DND-41 (cell line): ENCODE measurements at regions not wholly inside any gene's neighbourhood (a gene's known extent, or its start where the extent isn't known, plus 50 kb on each side); places are given as distances from the start of the nearest gene placed in this dataset.

Experiments used
- CTCF ChIP-seq: IDR thresholded peaks from 2 replicates; pipeline ENCODE4 v1.5.1; 2012; ENCODE audit warnings: borderline replicate concordance, low read length, moderate library complexity, mild to moderate bottlenecking; ENCODE audit not compliant: poor library complexity, severe bottlenecking; ENCODE audit errors: extremely low read depth
- EZH2 ChIP-seq: IDR thresholded peaks from 3 replicates; pipeline ENCODE4 v1.6.1; 2012; ENCODE audit warnings: borderline replicate concordance, low read depth, mild to moderate bottlenecking, moderate library complexity, low read length, inconsistent platforms; ENCODE audit not compliant: severe bottlenecking

GRCh38 chr4:66694739-66695138 lies 850.6 kb downstream of the CENPC start:
- TF ChIP-seq CTCF = no peak
- TF ChIP-seq EZH2 = no peak
